ENCODE measurements at regions not wholly inside any gene's neighbourhood (a gene's known extent, or its start where the extent isn't known, plus 50 kb on each side); places are given as distances from the start of the nearest gene placed in this dataset.

GRCh38 chr11:38159038-38159437 is 1561.0 kb upstream of the RAG2 start:
- ChIA-PET POLR2A (no interaction called here), CTCF (interaction anchor here (1.2 kb wide), 1 partner anchor 12 kb away, joined by 3 read pairs; no protein-coding TSS in a partner anchor)
- no peak for TF ChIP-seq CTCF (IDR thresholded peaks at IDR 0.05; ENCODE audit: control extremely low read depth, extremely low read depth, low read depth, missing control alignments)
- no peak for DNase-seq (ENCODE audit: extremely low spot score)

GRCh38 chr11:38156495-38157146 is 1558.6 kb upstream of the RAG2 start:
- CTCF ChIA-PET, result no interaction called here
- DNase-seq (ENCODE audit: extremely low spot score), result no peak
- POLR2A ChIA-PET, result no interaction called here
- TF ChIP-seq CTCF (IDR thresholded peaks at IDR 0.05; ENCODE audit: control extremely low read depth, extremely low read depth, low read depth, missing control alignments), result no peak

GRCh38 chr11:38155856-38156255 is 1557.8 kb upstream of the RAG2 start:
- ChIA-PET POLR2A (no interaction called here), CTCF (no interaction called here)
- DNase-seq (ENCODE audit: extremely low spot score), result no peak
- no peak for TF ChIP-seq CTCF (IDR thresholded peaks at IDR 0.05; ENCODE audit: control extremely low read depth, extremely low read depth, low read depth, missing control alignments)

- no peak for DNase-seq (ENCODE audit: extremely low spot score)
- CTCF ChIA-PET, result no interaction called here
- POLR2A ChIA-PET, result no interaction called here
- no peak for TF ChIP-seq CTCF (IDR thresholded peaks at IDR 0.05; ENCODE audit: control extremely low read depth, extremely low read depth, low read depth, missing control alignments)
These were observed 1555.9 kb upstream of the RAG2 start for GRCh38 chr11:38153985-38154384.

GRCh38 chr11:38143852-38144251 is 1545.8 kb upstream of the RAG2 start:
- no peak for TF ChIP-seq CTCF (IDR thresholded peaks at IDR 0.05; ENCODE audit: control extremely low read depth, extremely low read depth, low read depth, missing control alignments)
- DNase-seq (ENCODE audit: extremely low spot score), result no peak
- POLR2A ChIA-PET, result no interaction called here
- CTCF ChIA-PET, result no interaction called here

GRCh38 chr11:38138972-38139371 is 1540.9 kb upstream of the RAG2 start:
- DNase-seq (ENCODE audit: extremely low spot score), result no peak
- ChIA-PET CTCF (no interaction called here), POLR2A (no interaction called here)
- TF ChIP-seq CTCF (IDR thresholded peaks at IDR 0.05; ENCODE audit: control extremely low read depth, extremely low read depth, low read depth, missing control alignments), result no peak

GRCh38 chr11:38136887-38137286 is 1538.9 kb upstream of the RAG2 start:
- CTCF ChIA-PET, result no interaction called here
- DNase-seq (ENCODE audit: extremely low spot score), result no peak
- TF ChIP-seq CTCF (IDR thresholded peaks at IDR 0.05; ENCODE audit: control extremely low read depth, extremely low read depth, low read depth, missing control alignments), result no peak
- POLR2A ChIA-PET, result no interaction called here

Measured in GM10248 (cell line).